ENCODE measurements at regions not wholly inside any gene's neighbourhood (a gene's known extent, or its start where the extent isn't known, plus 50 kb on each side); places are given as distances from the start of the nearest gene placed in this dataset.
"Not testable (repeated sequence)": the region's sequence is repeated elsewhere in the genome, so short reads cannot be mapped to it uniquely, and the experiment has no call there.

- no peak for DNase-seq
Measured at GRCh38 chr15:24848050-24848449, 106.7 kb upstream of the SNRPN start.

- DNase-seq: no peak
Measured at GRCh38 chr15:24856397-24857390, 98.1 kb upstream of the SNRPN start.

GRCh38 chr15:24857763-24858162 is 97.0 kb upstream of the SNRPN start:
- no peak for DNase-seq

- DNase-seq: not testable (repeated sequence)
Measured at GRCh38 chr15:24858183-24858582, 96.6 kb upstream of the SNRPN start.

GRCh38 chr15:24858737-24859601 is 95.8 kb upstream of the SNRPN start:
- DNase-seq: no peak

- DNase-seq: no peak
Measured at GRCh38 chr15:24861014-24861690, 93.6 kb upstream of the SNRPN start.

- DNase-seq: no peak
Measured at GRCh38 chr15:24862726-24863521, 91.9 kb upstream of the SNRPN start.

- no peak for DNase-seq
Measured at GRCh38 chr15:24865303-24865702, 89.5 kb upstream of the SNRPN start.

- DNase-seq: no peak
Measured at GRCh38 chr15:24877174-24877573, 77.6 kb upstream of the SNRPN start.

- DNase-seq: no peak
Measured at GRCh38 chr15:24878153-24878552, 76.6 kb upstream of the SNRPN start.

GRCh38 chr15:24879492-24879891 is 75.3 kb upstream of the SNRPN start:
- DNase-seq: no peak

GRCh38 chr15:24880663-24881062 is 74.1 kb upstream of the SNRPN start:
- DNase-seq: no peak

- DNase-seq: no peak
Measured at GRCh38 chr15:24886538-24886937, 68.2 kb upstream of the SNRPN start.

GRCh38 chr15:24898715-24899272 is 56.0 kb upstream of the SNRPN start:
- DNase-seq: no peak

- DNase-seq: no peak
Measured at GRCh38 chr15:24899367-24899766, 55.4 kb upstream of the SNRPN start.

- DNase-seq: no peak
Measured at GRCh38 chr15:24899795-24900194, 55.0 kb upstream of the SNRPN start.

GRCh38 chr15:24901409-24901808 is 53.4 kb upstream of the SNRPN start:
- DNase-seq: no peak

Data from GOT3 (cell line).